ENCODE measurements at regions not wholly inside any gene's neighbourhood (a gene's known extent, or its start where the extent isn't known, plus 50 kb on each side); places are given as distances from the start of the nearest gene placed in this dataset.
A peak's percentile ranks its signal among the peaks of the same experiment; 100 is the strongest.

DNA sequence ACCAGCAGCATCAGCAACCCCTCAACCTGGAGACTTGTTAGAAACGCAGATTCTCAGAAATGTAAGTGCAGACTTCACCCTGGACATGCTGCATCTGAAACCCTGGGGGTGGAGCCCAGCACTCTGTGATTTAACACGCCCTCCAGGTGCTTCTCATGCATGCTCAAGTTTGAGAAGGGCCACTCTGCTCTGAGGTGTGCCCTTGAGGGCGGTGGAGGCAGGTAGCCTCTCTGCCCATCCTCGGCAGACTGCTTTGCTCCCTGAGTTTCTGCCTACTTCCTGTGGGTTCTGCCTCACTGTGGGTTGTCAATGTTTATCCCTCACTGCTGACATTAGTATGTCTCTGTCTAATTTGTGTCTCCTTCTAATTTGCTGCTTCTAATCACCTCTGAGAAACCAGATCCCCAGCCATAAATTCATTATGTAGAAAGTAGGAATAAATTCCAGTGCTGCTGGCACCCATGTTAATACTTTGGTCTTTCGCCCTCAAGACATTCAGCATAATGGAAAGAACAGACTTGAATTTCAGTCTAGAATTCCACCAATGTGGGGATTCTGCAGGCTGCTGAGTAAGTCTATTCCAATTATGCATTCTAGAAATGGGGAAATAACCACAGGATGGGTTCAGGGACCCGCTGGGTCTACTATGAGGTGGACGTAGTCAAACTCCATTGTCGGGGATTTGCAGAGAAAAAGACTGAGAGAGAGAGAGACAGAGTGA is 51.3 kb upstream of the CYSLTR2 start:
- Mint-ChIP-seq H3K9me3 (peaks cover 5 to 17% (median 13%) of the 10 kb centered on the region in 3 donors), H3K4me3 (no peak overlapping the region), H3K27ac (no peak overlapping the region), H3K4me1 (peaks cover 0 to 4% (median 0%) of the 10 kb centered on the region in 3 donors), H3K27me3 (peaks cover 30% of the 10 kb centered on the region), H3K36me3 (no peaks in the 10 kb centered on the region)

DNA sequence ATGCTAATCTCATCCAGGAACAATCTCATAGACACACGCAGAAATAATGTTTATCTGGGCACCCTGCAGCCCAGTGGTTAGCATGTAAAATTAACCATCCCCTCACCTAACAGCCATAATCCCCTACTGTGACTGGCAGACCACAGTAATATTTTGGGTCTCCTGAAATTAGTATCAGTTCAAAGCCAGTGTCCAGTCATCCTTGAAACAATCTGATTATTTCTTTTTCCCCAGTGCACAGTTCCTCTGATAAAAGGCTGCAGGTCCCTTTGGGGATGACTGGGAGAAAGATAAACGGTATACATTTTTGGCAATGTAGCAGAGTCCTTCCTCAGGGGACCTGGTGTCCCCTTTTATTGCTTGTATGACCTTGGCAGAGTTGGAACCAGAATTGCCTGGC is 50.4 kb upstream of the CYSLTR2 start:
- peaks cover 23% of the 10 kb centered on the region for H3K27me3 Mint-ChIP-seq
- no peaks in the 10 kb centered on the region for H3K36me3 Mint-ChIP-seq
- peaks cover 5 to 22% (median 19%) of the 10 kb centered on the region in 3 donors for H3K9me3 Mint-ChIP-seq
- H3K4me1 Mint-ChIP-seq = peaks cover 0 to 4% (median 0%) of the 10 kb centered on the region in 3 donors
- no peak overlapping the region for H3K4me3 Mint-ChIP-seq
- H3K27ac Mint-ChIP-seq = peak overlapping the region in 1 of 3 donors; percentile 34
